GM21367 (cell line): ENCODE measurements at regions not wholly inside any gene's neighbourhood (a gene's known extent, or its start where the extent isn't known, plus 50 kb on each side); places are given as distances from the start of the nearest gene placed in this dataset.

Experiments used
- ATAC-seq: cut with Tn5 transposase; IDR thresholded peaks from one replicate; pipeline ENCODE4 v1.9.1; 2021; ENCODE audit not compliant: unreplicated experiment

GRCh38 chr13:82850644-82851043 lies 1031.6 kb downstream of the SLITRK1 start:
- no peak for ATAC-seq

- no peak for ATAC-seq
These were observed 1033.5 kb downstream of the SLITRK1 start for GRCh38 chr13:82848766-82849165.

- ATAC-seq: no peak
These were observed 1034.7 kb downstream of the SLITRK1 start for GRCh38 chr13:82847595-82847994.

- ATAC-seq: no peak
These were observed 1048.4 kb downstream of the SLITRK1 start for GRCh38 chr13:82833923-82834322.

- no peak for ATAC-seq
These were observed 1053.2 kb downstream of the SLITRK1 start for GRCh38 chr13:82829040-82829439.

GRCh38 chr13:82827724-82828123 lies 1054.5 kb downstream of the SLITRK1 start:
- no peak for ATAC-seq

- ATAC-seq: no peak
These were observed 1059.3 kb downstream of the SLITRK1 start for GRCh38 chr13:82822935-82823334.

GRCh38 chr13:82817133-82817532 lies 1065.1 kb downstream of the SLITRK1 start:
- ATAC-seq: no peak

GRCh38 chr13:82815791-82816190 lies 1066.5 kb downstream of the SLITRK1 start:
- no peak for ATAC-seq

- no peak for ATAC-seq
These were observed 1078.9 kb downstream of the SLITRK1 start for GRCh38 chr13:82803341-82803740.

- ATAC-seq: no peak
These were observed 1079.7 kb downstream of the SLITRK1 start for GRCh38 chr13:82802528-82802927.

GRCh38 chr13:82800391-82800790 lies 1081.9 kb downstream of the SLITRK1 start:
- no peak for ATAC-seq

- ATAC-seq: no peak
These were observed 1084.4 kb downstream of the SLITRK1 start for GRCh38 chr13:82797876-82798275.

GRCh38 chr13:82791035-82791434 lies 1091.2 kb downstream of the SLITRK1 start:
- ATAC-seq: no peak

- ATAC-seq: no peak
These were observed 1109.5 kb downstream of the SLITRK1 start for GRCh38 chr13:82772816-82773215.

GRCh38 chr13:82766732-82767321 lies 1115.4 kb downstream of the SLITRK1 start:
- no peak for ATAC-seq

GRCh38 chr13:82758044-82758443 lies 1124.2 kb downstream of the SLITRK1 start:
- ATAC-seq: no peak

GRCh38 chr13:82751206-82751605 lies 1131.1 kb downstream of the SLITRK1 start:
- no peak for ATAC-seq

GRCh38 chr13:82749551-82749950 lies 1132.7 kb downstream of the SLITRK1 start:
- no peak for ATAC-seq

- ATAC-seq: no peak
These were observed 1134.3 kb downstream of the SLITRK1 start for GRCh38 chr13:82747958-82748357.

GRCh38 chr13:82747291-82747690 lies 1135.0 kb downstream of the SLITRK1 start:
- no peak for ATAC-seq

- ATAC-seq: no peak
These were observed 1141.8 kb downstream of the SLITRK1 start for GRCh38 chr13:82740442-82740841.

- ATAC-seq: no peak
These were observed 1142.4 kb downstream of the SLITRK1 start for GRCh38 chr13:82739881-82740280.
